IPS-NIHi7 (cell line): ENCODE measurements at regions not wholly inside any gene's neighbourhood (a gene's known extent, or its start where the extent isn't known, plus 50 kb on each side); places are given as distances from the start of the nearest gene placed in this dataset.
"Not testable (repeated sequence)": the region's sequence is repeated elsewhere in the genome, so short reads cannot be mapped to it uniquely, and the experiment has no call there.

ENCODE experiments used
- DNase-seq: peaks from one replicate; pipeline ENCODE4 v3.0.0; 2012; ENCODE audit warnings: mixed read lengths; ENCODE audit errors: extremely low spot score

DNA sequence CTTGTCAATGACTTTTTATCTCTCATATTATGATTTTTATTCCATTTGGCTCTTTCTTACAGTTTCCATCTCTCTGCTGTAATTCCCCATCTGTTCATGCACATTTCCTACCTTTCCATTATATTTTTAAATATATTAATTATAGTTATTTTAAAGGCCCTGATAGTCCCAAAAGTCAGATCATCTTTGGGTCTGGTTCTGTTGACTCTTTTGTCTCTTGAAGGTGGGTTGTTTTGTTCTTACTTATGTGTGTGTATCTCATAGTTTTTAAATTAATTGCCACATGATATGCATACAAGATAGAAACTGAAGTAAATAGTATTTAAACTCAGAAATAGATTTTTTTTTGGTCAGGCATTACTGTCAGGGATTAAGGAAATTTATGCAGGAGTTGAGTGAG is 178.0 kb upstream of the AJAP1 start:
- DNase-seq: no peak

DNA sequence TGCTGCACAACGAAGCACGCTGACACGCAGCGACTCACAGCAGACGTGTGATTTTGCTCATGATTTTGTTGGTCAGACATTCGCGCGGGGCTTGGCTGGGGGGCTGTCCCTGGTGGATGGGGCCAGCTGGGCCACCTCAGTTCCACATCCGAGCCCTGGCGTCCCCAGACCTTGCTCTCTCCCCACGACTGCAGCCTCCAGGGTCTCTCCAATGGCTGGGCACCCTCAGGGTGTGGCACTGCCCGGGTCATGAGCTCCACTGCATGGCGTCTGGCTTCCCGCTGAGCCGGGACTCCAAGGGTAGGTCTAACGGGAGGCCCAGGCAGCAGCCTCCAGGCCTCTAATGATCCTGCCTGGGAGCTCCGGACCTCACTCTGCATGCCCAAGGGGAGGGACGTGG is 173.0 kb upstream of the AJAP1 start:
- DNase-seq: no peak

DNA sequence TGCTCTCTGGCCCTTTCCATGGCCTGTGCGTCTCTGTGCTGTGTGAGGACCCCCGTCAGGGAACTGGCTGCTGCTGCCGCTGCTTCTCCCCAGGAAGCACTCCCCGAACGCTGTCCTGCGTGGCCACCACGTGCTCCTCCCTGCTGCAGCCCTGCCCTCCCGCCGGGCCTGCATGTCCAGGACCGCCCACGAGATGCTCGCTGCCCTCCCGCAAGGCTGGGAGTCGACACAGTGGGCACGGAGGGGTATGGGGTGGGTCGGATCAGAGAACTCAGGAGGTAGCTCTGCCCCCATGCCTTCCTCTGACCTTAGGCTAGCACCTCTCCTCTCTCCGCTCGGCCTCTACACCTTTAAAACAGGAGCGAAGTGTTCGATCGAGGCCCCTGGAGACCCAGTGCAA is 171.9 kb upstream of the AJAP1 start:
- DNase-seq: no peak

DNA sequence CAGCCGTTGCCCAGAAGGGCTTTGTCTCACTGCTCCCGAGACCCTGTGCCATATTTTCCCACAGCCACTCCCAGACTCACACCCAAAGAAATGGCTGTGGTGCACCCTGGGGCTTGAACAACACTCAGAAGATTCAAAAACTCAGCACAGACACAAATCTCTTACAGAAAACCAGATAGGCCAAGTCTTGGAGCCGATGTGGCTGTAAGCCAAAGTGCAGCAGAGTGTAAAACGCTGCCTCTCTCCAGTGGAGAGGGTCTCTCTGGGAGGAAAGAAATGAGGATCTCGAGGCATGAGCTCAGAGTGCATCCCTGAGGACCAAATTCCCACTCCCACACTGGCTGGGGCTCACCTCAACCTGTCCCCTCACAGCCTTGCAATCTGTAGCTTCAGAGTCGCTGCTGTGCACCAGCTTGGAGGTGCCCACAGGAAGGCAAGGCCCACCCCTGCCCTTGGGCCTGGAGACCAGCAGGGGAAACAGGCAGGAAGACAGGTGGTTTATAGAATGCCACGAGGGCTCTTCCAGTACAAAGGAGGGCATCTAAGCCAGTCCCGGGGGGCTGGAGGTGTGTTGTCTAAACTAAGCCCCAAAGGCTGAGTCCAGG is 171.3 kb upstream of the AJAP1 start:
- no peak for DNase-seq

DNA sequence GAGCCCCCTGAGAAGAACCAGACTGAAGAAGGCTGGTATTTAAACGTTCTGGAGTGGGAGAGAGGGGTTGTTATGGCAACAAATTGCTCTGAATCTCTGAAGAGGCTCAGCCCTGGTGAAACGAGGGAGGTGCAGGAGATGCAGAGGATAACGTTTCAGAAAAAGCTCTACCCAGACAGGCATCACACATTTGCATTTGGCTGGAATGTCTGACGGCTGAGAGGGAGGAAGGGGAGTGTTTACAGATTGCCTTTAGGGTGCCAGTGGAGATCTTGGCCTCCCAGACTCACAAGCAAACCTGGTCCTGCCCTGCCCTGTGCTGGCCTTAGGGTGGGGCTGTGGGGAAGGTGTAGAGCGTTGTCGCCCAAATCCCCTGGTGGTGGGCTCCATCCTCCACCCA is 169.0 kb upstream of the AJAP1 start:
- DNase-seq: peak; percentile 37

DNA sequence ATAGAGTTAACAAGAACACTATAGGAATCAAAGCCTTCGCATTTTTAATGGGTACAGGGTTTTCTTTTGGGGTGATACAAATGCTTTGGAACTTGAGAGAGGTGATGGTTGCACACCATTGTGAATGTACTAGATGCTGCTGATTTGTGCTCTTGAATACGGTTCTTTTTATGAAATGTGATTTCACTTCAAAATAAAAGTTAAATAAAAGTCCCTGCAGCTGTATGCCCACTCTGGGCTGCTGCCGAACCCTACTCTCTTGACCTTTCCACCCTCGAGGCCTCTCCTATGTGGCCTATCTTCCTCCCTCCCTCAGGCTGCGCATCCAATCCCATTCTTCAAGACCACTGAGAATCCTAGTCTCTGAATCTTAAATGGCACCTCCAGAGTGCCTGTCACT is 168.5 kb upstream of the AJAP1 start:
- no peak for DNase-seq

DNA sequence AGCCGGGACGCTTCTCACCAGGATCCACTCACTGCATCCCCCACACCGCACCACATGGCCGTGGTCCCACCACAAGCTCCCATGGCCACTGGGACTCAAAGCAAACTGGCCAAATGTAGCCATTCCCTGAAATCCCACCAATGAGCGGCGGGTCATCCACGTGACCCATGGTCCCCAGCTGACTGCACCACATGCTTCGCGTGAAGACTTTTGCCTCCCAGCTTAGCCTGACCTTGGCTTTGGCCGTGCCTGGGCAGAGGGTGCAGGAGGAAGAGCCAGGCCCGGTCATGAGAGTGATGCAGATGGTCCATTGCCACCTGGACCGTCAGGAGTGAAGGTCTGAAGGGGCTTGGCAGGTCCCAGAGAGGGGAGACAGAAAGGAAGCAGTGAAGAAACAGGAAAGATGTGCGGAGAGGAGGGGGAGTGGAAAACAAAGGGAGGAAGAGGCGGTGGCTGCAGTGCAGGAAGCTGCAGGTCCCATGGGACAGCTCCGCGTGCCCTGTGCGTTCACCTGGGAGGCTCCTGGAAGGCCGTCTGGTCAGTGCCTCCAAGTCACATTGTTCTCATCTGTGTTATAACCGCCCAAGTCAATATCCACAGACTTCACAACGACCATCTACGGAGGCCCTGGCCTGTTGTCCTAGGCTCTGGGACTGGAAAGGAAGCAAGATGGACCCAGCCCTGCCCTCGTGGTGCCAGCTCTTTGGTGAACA is 167.8 kb upstream of the AJAP1 start:
- DNase-seq: no peak

DNA sequence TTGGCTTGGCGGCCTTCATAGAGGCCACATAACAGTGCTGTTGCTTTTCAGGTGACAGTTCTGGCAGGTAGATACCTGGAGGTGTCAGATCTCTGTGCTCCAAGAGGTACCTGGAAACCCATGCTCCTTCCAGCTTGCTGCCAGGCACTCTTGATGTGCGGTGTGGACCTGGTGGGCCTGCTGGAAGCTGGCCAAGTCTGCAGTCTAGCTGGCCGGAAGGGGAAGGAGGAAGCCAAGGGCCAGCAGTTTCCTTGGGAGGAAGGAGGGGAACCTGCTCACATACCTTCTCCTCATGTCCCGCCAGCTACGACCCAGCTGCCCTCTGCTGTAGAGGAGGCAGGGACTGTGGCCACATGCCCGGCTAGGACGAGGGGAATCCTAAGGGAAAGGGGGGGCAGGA is 166.4 kb upstream of the AJAP1 start:
- no peak for DNase-seq

DNA sequence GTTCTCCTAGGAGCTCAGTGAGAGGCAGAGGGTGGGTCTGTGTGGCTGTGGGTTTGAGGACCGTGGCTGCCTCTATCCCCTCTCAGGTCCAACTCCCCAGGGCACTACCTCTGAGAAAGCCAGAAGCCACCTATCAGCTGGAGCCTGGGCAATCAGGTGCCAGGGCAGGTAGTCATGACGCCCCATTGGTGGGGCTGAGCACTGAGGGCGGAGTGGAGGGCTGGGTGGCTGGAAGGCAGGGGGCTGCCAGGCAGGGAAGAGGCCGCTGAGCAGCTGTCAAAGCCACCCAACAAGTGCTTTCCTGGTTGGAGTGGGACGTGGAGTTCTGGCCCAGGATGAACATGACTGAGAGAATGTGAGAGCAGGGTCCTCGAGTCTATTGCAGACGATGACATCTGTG is 164.9 kb upstream of the AJAP1 start:
- no peak for DNase-seq

DNA sequence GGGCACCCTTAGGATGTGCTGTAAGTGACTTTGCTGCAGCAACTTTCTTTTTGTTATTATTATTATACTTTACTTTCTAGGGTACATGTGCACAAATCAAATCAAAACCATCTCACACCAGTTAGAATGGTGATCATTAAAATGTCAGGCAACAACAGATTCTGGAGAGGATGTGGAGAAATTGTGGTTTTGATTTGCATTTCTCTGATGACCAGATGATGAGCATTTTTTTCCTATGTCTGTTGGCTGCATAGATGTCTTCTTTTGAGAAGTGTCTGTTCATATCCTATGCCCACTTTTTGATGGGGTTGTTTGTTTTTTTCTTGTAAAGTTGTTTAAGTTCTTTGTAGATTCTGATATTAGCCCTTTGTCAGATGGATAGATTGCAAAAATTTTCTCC is 164.4 kb upstream of the AJAP1 start:
- DNase-seq: not testable (repeated sequence)

DNA sequence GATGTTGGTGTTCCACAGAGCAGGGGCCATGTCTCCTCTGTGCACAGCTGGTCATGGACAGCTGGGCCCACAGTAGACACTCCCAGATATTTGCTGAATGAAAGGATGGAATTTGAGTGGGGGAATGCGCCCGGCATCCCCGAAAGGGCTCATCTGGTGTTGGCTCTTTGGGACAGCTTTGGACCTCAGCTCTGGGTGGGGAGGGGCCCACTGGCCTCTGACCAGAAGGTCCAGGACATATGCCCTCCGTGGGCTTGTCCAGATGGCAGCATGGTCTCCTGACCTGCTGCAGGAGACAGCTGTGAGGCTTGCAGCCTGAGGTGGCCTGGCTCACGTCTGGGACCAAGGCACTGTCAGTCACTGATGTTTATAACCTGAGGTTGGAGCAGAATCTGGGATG is 160.4 kb upstream of the AJAP1 start:
- no peak for DNase-seq

DNA sequence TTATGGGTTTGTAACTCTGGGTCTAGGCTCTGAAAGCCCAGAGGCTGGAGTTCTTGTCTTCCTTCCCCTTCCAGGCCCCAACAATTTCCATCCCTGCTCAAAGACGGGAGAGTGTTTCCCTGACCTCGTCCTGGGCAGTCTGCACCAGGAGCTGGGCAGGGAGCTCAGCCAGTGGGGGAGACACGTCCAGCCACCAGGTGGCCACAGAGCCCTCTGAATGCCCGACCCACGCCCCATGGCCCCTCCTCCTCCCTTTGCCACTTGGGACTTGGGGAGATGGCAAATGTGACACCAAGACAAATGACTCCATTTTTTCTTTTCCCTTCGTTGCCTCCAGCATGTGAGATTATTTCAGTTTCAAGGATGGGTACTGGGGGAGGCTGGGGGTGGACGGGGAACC is 159.9 kb upstream of the AJAP1 start:
- DNase-seq: peak; percentile 76

DNA sequence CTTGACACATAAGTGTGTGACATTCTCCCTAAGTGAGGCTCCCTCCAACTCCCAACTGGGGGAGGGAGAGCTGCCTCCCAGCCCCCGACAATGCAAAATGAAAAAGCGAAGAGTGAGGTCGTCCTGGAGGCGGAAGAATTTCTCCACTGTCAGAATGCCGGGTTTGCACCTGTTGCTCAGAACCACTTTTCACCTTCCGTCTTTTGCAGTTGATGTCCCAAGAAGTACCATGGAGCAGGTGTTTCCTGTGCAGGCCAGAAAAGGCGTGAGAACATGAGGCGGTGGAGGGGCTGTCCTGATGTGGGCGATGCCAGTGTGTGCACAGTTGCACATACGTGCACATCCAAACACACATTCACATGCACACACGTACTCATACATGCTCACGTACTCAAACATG is 158.6 kb upstream of the AJAP1 start:
- no peak for DNase-seq

DNA sequence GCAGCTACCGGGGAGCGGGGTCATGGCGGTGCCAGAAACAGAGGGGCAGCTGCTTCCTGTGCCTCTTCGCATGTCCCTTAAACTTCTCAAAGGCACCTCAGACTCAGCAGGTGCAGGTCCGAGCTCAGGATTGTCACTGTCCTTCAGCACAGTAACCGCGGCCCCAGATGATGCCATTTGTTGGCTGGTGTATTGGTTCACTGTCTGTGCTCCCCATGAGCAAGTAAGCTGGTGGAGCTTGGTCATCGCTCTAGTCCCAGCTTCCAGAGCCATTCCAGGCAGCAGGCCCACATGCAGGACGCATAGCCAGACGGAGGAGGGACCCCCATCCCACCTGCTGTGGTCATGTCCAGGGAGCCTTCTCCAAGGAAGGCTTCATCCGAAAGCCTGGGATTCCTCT is 154.0 kb upstream of the AJAP1 start:
- DNase-seq: no peak

DNA sequence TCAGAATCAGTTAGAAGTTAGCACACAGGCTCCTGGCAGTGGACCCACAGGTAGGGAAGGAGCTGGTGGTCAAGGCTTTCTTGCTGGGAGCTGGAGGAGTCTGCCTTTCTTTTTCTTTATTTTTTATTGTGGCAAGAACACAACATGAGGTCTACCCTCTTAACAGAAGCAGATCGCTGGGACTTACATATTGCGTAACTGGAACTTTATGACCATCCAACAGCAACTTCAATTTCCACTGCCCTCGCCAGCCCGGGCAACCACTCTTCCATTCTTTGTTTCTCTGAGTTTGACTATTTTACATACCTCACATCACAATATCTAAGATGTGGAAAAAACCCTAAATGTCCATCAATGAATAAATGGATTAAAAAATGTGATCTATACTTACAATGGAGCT is 147.8 kb upstream of the AJAP1 start:
- no peak for DNase-seq

DNA sequence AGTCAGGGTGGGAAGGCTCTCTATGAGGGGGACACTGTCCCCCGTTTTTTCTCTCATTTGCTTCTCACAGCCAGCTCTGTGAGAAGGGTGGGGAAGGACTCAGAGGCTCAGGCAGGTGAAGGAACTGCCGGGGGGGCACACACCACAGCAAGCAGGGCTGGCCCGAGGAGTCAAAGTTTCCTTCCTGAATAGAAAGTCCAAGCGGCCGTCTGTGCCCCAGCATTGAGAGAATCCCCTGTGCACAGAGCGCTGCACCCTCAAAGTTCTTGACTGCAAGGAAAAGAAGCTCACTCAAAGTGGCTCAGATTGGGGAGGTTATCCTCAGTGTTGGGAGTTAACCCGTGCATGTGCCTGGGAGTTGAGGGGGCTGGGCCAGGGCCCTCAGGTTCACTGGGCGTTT is 145.2 kb upstream of the AJAP1 start:
- DNase-seq: no peak

DNA sequence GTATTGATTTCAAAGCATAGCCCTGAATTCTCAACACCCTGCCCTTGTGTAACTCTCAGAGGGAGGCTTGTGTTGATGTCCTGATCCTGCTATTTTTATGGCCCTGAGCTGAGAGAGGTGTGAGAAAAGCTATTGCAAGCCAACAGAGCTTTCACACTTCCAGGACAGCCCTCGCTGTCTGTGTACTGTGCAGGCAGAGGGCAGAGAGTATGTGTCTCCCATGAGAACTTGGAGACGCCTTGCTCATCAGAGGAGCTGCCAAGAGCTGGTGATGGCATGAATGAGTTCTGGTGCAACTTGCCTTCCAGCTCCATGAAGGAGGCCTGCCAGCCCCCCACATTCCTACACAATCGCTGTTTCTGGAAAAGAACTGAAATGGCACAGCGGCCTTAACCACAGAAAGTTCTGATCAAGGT is 144.1 kb upstream of the AJAP1 start:
- DNase-seq: no peak

DNA sequence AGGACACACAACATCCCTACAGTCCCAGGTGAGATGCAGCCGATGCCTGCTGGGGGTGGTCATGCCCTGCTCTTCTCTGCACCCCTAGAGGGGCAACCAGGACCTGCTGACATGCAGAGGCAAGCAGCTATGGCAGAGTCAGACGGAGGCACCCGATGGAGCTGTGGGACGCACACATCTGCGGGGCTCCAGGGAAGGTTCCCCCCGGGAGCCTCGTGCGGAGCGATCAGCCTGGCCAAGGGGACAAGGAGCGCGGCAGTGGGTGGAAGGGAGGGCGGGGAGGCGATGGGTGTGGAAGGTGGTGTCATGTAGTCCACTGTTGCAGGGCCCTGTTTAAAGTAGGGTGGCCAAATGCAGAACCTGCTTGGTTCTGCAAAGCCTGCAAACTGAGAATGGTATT is 143.0 kb upstream of the AJAP1 start:
- DNase-seq: no peak

DNA sequence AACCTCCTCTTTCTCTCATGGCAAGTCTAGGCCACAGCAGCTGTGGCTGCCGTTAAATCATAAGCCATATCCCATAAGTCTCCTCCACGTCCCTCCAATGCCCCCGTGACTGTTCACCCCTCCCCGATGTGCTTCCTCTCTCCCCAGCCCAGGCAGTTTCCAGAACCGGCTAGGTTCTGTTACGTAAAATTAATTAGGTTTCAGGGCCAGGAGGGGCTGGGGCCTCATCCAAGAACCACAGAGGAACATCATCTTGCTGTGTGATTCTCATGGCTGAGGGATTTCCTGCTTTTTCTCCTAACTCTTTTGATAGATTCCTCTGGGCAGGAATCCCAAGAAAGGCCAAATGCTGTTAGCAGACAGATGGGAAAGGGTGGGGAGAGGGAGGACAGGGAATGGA is 141.8 kb upstream of the AJAP1 start:
- DNase-seq: no peak

DNA sequence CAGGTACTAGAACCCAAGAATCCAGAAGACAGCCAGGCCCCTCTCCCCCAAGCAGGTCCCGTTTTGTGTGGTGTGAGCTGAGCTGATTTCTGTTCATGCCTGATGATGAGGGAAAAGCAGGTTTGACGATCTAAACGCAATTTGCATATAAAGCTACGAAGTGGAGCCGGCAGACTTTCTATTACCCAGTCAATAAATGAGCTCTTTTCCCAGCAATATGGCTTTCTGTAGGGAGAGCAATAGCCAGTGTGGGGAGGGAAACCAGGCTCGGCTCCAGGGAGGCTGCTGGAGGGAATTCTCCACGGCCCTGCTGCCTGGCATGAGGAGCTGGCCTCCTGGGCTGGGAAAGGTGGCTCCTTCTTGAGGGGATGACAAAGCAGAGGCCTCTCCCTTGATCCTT is 140.7 kb upstream of the AJAP1 start:
- DNase-seq: no peak

DNA sequence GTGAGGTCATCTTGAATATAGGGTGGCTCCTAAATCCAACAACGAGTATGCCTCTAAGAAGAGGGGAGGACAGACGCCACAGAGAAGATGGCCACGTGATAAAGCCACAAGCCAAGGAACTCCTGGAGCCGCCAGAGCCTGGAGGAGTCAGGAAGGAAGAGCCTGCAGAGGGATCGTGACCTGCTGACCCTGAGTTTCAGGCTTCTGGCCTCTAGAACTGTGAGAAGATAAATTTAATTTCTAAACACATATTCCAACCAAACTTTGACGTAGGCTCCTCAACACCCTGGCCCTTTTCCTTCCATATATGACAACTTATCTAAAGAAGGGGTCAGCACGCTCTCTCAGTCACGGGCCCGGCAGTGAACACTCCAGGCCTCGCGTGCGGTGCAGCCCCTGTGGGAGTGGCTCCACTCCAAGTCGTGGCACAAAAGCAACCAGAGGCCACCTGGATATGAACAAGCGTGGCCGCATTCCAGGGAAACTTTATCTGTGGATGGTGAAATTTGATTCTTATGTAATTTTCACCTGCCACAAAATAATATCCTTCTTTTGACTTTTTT is 138.6 kb upstream of the AJAP1 start:
- no peak for DNase-seq

DNA sequence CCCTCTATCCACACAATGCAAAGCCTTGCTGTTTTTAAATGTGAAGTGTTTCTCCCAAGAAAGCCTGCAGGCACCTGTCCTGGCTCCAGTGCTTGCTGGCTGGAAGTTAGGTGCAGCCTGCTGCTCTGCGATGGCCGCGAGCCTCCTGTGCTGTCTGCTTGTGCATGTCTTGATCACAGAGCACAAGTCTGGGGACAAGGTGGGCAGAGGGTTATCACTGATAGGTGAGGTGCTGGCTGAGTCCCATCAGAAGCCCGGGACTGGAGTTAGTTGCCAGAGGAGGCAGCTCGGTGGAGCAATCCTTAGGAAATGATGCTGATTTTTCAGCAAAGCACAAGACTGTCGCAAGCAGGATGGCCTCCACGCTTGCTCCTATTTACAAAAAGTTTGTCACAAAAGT is 137.8 kb upstream of the AJAP1 start:
- DNase-seq: no peak

DNA sequence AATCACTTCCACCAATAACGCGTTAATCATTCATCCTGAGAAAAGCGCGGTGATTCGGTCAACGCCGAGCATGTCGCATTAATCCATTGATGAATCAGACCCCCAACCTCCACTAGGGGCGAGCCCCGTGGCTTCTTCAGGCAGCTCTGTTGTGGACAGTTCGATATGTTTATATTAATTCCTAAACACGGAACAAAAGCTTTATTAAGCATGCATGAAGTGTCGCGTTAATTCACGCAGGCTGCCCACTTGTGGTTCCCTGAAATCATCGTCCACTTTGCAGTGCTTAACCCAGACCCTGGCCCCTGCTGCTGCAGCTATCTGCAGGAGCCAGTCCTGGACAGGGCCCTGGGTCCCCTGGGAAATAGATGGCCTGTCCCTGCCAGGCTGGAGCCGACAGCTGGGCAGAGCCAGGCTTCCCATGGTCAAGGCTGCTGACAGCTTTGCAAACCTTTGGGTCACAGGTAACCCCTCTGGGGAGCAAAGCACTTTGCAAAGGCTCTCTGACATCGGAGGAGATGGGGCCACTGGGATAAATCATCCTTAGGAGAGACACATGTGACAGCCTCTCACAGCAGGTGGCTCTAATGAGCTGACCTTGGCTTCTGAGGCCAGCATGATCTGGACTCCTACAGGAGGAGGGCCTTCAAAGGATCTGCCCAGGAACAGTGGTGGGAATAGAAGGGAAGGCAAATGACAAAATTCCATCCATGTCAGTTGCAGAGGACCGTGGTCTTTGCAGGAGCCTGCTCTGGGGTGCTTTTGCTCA is 137.0 kb upstream of the AJAP1 start:
- no peak for DNase-seq
